GM18517 (cell line): ENCODE measurements at regions not wholly inside any gene's neighbourhood (a gene's known extent, or its start where the extent isn't known, plus 50 kb on each side); places are given as distances from the start of the nearest gene placed in this dataset.
"Not testable (repeated sequence)": the region's sequence is repeated elsewhere in the genome, so short reads cannot be mapped to it uniquely, and the experiment has no call there.

Source experiments
- ATAC-seq: cut with Tn5 transposase; IDR thresholded peaks from one replicate; pipeline ENCODE4 v1.9.1; 2021; ENCODE audit warnings: mild to moderate bottlenecking, moderate library complexity; ENCODE audit not compliant: unreplicated experiment

DNA sequence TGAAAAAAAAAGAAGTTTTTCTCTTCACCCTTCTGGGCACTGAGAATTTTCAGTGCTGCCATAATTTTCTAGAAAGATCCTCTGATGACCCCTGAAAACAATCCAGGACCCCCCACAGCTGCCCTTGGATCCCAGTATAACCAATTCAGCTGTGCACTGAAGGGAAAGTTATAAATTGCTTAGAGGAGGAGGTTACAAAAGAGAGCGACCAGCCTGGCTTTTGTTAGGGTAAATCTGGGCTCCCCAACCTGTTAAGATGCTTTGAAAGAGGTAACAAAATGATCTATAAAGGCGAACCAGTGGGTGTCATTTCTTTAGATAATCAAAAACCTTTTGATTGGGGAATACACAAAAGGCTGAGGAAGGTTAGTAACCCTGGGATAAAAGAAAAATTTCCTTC lies 407.9 kb upstream of the ATP11B start:
- ATAC-seq = no peak

DNA sequence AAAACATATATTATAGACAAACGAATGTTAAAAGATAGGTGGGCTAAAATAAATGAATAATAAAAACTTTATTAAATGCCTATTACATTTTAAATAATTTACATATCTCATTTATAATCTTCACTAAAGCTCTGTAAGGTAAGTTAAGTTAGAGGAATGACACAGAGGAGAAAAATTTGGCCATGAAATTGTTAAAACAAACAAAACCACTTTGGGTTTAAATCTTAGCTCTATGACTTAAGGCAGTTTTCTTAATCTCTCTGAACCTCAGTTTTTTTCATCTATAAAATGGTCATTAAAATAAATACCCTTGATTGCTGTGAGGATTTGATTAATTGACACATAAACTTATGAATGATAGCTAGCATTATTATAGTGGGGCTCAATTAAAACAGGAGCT lies 404.8 kb upstream of the ATP11B start:
- no peak for ATAC-seq

DNA sequence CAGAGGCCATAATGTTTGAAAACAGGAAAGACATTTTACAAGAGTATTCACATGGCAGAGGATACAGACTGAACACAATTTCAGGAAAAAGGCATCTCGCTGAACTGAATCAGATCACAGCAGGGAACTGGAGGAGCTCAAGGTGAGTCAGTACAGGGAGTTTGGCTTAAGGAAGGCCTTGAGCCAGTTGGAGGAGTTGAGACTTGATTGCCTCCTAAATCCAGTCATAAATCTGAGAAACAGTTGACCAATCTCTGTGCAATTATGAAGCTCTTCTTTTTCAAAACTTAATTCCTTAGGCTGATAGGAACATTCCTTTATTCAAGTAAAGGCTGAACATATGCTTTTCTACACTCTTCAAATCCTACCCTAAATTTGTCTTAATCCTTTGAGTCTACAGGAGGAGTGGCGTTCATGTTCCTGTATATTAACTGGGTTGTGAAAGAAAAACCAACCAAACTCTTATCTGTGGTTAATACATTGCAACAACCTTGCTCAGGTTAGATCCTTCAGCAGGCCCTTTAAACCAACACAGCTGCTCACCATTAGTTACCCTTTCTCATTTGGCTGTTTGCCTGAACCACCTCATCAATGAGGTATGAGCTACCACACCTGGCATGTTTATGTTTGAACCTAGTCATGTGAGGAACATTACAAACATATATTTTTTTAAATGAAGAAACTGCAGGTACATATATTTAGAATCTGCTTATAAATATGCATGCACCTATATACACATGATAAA lies 404.1 kb upstream of the ATP11B start:
- no peak for ATAC-seq

DNA sequence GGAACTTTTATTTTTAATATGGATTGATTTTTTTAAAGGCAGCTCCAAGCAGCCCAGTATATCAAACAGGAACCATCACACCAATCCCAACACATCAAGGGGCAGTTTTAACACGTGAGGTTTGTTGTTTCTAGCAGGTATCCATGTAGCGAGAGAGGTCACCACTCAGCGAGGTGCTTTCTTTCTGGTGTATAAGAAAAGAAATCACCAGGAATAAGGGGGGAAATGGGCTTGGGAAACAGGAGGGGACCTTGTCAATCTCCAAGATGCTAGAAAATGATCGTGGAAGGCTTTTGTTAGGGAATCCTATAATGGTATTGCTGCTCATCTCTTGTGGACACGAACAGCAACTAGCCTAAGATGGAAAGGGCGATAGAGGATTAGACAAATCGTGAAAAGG lies 402.9 kb upstream of the ATP11B start:
- no peak for ATAC-seq

DNA sequence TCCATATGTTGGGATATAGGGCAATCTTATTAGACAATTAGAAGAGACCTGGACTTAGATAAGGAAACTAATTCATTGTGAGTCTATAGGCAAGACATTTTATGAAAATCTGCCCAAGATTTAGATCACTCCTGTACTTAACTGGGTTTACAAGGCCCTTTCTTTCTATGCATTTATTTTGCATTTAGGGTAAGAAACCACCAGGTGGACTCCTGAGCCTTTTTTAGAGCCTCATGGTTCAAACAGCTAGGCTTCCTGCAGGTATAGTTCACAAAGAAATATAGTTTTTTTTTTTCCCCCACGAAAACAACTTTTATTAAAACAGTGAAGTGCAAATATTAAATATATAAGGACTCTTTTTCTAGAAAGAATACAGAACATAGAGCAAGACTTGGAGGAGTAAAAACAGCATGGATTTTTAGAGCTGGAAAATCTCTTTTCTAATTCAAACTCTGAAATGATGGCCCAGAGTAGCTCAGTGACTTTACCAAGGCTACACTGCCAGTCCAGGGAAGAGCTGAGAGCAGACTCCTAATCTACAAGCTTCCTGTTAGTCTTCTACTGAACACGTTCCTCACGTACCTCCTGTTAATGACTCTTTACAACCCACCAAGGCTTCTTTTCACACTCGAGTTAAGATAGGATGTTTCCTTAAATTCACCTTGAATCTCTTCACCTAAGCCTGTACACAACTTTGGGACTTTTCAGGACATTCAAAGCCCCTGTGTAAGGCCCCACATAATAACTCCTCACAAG lies 400.9 kb upstream of the ATP11B start:
- ATAC-seq = no peak

DNA sequence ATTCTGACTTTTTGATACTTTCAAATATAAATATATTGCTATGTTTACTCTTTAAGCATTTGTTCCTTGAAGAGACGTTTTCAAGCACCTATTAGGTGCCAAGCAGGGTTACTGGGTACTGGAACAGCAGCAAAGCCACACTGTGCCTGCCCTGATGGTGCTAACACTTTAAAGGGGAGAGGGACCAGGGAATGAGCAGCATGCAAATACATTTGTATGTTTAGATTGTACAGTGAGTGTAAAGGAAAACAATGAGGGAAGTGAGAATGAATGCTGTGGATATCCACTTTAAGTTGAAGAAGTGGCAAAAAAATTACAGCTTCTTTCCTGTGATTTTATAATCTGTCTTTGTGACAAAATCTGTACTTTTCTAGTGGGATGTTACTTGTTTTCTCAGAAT lies 400.2 kb upstream of the ATP11B start:
- ATAC-seq = no peak

DNA sequence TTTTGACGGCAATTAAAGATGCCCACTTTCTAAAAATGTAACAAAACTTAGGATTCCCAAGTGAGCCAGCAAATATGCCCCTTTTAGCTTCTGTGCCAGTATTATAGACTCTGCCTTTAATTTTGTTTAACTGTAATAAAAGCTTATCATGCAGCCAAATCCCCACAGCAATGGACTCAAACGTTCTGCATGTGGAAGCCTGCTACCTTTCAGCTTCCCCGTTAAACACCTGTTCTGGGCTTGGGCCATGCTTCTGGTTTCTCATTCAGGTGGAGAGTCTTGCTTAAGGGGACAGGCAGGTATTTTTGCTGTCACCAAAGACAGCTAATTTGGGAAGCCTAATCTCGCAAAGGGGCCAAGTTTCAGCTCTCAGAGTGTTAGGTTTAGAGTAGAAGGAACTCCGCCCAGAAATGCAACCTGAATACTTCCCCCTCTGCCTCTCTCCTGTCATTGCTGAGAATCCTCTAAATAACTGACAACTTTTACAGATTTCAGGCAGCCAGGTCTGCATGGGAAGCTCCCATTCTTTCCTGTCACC lies 399.4 kb upstream of the ATP11B start:
- no peak for ATAC-seq

DNA sequence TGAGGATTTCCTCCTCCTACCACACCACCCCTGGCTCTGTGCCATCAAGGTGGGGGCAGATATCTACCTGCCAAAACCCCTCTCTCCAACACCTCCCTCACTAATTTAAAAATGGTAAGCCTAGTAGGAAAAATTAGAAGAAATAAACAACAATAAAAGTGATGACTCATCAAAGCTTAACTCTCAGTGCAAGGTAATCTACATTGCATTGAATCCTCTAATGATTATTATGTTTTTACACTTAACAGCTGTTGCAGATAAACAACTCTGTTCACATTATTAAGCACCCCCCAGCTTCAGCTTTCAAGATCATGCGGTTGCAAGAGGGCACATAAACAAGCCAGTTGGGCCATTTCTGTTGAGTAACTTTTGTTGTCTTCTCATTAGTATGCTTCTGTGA lies 396.1 kb upstream of the ATP11B start:
- ATAC-seq = no peak

DNA sequence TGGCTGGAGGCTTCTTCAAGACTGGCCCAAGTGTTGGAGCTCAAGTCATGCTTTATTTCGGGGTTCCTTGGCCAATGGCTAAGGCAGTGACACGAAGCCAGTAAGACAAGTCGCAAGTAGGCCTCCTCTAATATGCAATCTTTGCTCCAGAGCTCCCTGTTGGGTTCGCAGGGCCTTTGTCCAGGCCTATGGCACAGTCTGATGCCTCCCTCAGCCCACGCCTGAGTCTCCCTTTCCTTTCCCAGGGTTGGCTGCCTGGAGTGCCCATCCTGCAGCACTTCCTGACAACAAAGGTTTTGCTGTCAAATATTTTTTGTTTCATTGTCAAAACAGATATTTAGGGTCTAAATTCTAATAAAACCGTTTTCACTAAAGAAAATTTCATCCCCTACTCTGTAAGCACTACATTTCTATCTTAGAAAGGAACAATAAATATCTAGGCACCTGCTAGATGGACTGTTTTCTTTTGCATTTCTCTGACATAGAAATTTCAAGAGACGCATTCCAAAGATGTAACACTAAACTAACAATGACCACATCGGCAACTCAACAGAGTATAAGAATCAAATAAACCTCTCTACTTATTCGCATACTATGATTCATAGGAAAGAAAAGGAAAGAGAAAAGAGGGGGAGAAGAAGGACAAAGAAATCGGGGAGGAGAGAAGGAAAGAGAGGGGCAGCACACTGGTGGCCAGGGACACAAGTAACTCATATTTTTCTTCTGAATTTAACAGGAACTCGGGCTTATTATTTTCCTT lies 393.1 kb upstream of the ATP11B start:
- ATAC-seq = no peak

DNA sequence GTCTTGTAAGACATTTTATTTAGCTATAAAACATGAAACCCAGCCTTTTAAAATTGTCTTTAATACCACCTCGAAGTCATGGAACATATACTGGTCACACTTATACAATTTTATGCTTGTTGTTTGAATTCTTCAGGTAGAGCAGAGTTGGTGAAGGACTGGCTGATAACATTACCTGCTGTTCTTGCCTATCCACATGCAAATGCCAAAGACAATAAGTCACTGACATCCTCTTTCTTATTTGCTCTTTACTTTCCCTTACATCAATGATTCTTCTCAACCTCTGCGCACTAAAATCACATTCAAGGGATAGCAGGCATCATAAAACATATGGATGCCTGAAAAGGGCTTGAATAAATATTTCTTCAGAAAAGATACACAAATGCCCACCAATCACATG lies 392.5 kb upstream of the ATP11B start:
- ATAC-seq = no peak

DNA sequence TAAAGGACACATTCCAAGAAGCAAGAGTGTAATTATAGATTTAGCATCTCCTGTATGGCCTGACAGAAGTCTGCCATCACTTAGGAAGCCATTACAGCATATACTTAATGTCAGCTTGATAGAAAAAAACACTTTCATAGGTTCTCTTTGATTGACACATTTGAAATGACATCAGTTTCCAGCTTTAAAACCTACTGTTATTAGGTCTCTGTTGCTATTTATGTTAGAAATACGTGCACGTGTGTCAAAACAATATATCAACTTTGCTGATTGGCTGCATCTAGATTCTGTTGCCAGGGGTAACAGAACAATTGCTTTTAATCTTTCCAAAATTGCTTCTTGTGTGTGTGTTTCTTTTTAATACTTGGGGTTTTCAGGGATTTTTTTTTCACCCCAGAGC lies 389.3 kb upstream of the ATP11B start:
- ATAC-seq = no peak

DNA sequence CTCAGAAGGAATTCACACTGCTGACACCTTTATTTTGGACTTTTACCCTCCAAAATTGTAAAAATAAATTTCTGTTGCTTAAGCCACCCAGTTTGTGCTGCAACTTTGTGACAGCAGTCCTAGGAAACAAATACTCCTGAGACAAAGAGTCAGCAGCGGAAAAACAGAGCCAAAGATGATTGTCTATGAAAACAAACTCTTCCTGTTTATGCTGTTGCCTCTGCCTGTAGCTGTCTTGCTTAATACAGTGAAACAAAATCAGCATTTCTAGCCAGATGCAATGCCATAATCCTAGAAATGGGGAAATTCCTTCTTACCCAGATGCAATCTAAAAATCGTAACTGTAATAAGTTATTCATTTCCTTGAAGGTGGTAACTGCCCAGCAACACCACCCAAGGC lies 387.5 kb upstream of the ATP11B start:
- ATAC-seq = no peak

DNA sequence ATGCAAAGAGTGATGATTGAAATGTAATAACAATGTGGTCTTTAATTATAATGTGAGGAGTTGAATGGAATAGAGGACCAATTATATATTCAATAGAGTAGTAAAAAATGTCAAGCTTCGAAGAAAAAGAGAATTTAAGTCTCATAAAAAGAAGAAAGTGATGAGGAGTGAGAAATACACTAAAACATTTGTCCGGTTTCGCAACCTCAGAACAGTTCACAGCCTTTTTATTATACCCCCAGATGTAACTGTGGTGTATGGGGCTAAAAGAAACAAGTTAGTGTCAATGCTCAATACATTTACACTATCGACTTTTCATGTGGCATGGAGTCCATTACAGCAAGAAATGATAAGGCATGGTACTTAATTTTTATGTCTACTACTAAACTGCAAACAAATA lies 386.5 kb upstream of the ATP11B start:
- ATAC-seq = no peak

DNA sequence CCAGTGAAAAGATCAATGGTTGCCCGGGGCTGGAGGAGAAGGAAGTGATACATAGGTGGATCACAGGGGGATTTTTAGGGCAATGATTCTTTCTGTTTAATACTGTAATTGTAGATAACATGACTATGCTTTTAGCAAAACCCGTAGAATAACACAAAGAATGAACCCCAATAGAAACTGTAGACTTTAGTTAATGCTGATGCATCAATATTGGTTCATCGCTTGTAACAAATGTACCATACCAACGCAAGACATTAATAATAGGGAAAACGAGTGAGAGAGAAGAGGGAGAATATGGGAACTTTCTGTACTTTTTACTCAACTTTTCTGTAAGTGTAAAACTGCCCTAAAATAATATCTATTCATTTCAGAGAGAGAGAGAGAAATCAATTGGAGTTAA lies 383.3 kb upstream of the ATP11B start:
- ATAC-seq = no peak

DNA sequence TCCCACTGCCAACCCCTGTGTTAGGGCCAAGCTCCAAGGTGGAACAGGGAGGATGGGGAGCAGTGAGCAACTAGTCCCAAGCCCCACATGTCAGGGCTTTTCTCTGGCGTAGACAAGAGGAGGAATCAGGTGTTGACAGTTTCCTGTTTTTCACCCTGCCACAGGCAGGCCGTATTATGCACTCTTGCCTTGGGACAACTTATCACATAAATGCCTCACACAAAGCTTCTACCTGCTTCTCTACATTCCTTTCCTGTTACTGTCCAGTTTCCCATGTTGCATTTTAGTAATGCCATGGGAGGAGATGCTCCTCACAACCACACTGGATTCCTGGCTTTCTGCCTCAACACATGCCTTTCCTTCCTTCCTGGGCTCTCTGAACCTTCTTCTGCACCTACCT lies 381.2 kb upstream of the ATP11B start:
- ATAC-seq = no peak

DNA sequence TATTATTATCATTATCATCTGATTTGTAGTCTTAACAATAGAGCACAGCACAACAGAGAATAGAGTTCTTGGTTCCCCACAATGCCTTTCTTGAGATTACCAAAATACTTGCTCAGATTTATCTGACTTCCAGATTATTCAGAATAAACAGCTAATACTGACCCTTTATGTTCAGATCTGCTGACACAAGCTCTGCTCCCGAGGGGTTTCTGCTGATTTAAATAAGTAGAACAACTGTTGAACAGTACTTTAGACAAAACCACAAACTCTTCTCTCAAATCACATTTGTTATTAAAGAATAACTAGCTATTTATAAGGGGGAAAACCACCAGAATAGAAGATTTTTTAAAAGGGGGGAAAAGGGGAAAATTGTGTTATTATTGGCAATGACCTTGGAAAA lies 380.2 kb upstream of the ATP11B start:
- no peak for ATAC-seq

DNA sequence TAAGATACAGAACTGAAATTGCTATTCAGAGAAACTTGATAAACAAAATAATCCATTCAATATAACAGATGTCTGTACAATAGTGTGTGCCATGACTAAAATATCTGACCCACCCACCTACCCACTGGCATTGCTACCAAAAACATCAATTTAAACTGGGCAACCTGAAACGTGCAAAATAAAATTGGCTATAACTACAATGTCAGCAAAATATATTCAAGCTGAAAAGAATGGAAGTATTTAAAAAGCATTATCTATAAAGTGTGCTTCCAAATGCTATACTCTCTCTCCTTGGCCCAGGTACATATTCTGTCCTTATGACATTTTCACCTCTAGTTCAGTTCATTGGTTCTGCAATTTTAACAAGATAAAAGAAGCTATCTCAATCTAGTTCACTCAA lies 379.6 kb upstream of the ATP11B start:
- ATAC-seq = no peak

DNA sequence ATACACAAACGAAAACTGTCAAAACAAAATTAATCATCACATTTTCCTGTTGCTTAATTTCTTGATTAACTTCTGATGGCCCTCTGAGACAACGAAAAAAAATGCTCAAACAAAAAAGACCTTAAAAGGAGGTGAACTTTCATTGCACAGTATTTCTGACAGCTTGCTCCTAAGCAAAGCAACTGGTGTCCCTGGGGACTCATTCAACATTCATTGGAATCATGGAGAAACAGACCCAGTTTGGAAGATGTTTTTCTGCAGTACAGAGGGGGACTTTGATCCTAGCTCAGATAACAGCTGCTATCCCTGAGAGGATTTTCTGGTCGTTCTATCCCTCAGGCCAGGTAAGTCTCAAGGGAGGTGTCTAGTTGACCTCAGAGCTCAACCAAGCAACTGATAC lies 378.7 kb upstream of the ATP11B start:
- no peak for ATAC-seq

DNA sequence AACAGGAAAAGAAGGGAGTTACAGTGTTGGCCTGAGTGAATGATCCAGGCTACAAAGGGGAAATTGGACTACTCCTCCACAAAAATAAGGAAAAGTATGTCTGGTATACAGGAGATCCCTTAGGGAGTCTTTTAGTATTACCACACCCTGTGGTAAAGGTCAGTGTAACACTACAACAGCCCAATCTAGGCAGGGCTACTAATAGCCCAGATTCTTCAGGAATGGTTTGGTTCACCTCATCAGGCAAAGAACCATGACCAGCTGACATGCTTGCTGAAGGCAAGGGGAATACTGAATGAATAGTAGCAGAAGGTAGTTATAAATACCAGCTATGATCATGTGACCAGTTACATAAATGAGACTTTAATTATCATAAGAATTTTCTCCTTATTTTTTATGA lies 372.6 kb upstream of the ATP11B start:
- ATAC-seq = no peak

DNA sequence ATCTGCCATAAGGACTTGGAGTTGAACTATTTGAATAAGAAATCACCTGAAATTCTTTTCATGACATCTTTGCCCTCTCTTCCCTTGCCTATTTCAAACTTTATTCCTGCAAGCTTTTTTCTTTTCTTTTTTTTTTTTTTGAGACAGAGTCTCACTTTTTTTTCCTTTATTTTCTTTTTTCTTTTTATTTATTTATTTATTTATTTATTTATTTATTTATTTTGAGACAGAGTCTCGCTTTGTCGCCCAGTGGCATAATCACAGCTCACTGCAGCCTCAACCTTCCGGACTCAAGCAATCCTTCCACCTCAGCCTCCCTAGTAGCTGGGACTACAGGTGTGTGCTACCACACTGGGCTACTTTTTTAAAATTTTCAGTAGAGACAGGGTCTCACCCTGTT lies 369.3 kb upstream of the ATP11B start:
- no peak for ATAC-seq

DNA sequence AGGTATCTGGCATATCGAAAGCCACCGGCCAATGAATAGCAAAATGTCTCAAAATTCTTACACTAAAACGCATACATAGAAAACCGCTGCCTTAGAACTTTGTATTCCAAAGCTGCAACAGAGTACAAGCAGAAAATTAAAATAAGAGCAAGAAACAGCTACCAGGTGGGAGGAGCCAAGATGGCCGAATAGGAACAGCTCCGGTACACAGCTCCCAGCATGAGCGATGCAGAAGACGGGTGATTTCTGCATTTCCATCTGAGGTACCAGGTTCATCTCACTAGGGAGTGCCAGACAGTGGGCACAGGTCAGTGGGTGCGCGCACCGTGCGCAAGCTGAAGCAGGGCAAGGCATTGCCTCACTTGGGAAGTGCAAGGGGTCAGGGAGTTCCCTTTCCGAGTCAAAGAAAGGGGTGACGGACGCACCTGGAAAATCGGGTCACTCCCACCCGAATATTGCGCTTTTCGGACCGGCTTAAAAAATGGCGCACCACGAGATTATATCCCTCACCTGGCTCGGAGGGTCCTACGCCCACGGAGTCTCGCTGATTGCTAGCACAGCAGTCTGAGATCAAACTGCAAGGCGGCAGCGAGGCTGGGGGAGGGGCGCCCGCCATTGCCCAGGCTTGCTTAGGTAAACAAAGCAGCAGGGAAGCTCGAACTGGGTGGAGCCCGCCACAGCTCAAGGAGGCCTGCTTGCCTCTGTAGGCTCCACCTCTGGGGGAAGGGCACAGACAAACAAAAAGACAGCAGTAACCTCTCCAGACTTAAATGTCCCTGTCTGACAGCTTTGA lies 367.2 kb upstream of the ATP11B start:
- ATAC-seq = not testable (repeated sequence)
